ENCODE measurements at regions not wholly inside any gene's neighbourhood (a gene's known extent, or its start where the extent isn't known, plus 50 kb on each side); places are given as distances from the start of the nearest gene placed in this dataset.

- TF ChIP-seq EP300 (IDR thresholded peaks at IDR 0.05) (no peak), CTCF (IDR thresholded peaks at IDR 0.05) (no peak), POLR2AphosphoS5 (IDR thresholded peaks at IDR 0.05) (no peak), POLR2A (IDR thresholded peaks at IDR 0.05) (no peak)
These were observed 120.3 kb downstream of the RPAP3 start for GRCh38 chr12:47585507-47585906.

Data from suprapubic skin (tissue), 4 donors.